Femur (tissue), 1 donor: ENCODE measurements at regions not wholly inside any gene's neighbourhood (a gene's known extent, or its start where the extent isn't known, plus 50 kb on each side); places are given as distances from the start of the nearest gene placed in this dataset.

Source experiments
- DNase-seq: peaks from one replicate; pipeline ENCODE4 v3.0.0-alpha.2; 2017

DNA sequence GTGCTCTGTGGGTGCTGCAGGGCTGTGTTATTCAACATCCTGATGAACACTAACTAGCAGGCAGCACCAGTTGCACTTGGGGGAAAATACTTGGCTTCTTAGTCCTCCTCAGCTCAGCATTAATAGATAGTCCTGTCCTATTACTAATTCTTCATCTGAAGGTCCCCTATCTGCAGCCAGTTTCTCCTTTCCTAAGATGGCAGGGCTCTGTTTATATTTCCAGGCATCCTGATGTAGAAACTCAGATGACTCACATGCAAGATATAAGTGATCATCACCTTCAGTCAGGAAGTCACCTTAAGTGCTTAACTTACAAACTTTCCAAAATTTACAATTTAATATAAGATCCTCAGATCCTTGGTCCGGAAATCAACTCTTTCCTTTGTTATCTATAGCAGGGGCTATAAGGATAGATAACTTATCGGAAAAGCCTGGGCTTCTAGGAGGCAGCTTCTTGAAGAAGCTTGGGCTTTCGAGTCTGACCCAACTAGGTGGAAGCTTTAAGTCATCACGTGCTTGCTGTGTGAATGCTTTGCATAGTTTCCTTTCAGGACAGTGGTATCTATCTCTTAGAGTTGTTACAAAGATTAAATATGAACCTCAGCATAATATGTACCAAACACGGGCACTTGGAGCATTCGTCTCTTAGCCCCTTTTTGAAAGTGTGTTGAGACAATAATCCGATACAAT, 181.0 kb upstream of the GRIP1 start:
- no peak for DNase-seq

DNA sequence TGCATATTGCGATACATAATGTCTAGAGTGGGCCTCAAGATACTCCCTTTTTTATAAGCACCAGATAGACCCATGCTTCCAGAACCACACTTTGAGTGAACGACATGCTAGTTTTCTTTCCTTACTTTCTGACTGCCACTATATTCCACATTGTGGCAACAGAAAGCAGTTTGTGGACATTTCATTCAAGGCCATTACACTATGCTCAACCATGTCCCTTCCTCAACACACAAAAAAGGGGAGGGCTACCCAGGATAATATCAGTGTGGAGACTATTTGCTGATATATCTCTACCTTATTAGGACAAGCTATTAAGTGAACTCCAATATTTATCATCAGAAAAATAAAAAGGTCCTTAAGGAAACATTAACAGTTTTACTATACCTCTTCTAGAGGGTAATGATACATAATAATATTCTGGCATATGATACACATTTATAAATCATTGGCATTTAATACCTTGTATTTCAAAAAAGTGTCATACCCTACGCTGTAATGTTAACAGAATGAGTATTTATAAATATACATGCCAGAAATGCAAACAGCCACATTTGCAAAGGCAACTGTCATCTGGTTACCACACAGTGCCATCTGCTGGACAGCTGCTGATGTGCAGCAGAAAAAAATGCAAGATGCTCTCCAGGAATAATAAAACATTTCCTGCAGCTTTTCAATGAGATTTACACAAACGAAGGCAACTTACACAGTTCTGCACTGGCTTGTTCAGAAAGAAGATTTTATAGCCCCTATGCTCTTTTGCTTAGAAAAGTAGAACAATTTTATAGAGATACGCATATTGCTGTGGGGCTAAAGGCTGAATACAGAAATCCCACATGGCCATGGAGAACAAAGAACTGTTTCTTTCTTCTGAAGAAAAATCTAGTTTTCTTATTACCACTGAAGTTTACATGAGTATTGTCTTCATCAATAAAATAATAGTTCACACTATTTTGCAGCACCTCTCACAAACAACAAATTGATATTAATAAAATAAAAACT, 182.2 kb upstream of the GRIP1 start:
- DNase-seq, result peak; percentile 81

DNA sequence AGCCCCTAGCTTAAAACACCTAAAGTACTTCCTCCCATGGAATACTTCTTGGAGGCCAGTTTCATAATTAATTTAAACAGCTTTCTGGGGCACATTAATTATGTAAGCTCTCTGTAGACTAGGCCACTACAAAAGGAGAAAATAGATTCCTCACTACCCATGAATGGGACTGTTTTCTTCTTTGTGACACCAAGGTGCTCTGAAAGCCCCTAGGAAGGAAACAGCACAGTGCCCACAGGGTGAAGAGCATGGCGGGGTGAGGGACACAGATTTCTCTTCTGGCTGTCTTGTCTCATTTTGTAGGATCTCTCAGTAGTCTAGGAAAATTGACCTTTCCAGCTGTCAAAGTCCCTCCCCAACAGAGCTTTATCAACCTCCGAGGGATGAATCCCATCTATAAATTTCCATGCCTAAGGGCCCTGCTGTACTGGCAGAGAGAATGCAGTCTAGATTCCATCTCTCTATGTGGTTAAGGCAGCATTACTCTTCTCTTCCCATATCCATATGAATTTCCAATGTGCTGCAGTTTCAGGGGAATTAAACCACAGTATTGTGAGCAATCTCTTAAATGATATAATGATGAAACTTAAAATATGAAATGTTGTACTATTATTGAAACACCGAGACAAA, 183.6 kb upstream of the GRIP1 start:
- DNase-seq, result no peak

DNA sequence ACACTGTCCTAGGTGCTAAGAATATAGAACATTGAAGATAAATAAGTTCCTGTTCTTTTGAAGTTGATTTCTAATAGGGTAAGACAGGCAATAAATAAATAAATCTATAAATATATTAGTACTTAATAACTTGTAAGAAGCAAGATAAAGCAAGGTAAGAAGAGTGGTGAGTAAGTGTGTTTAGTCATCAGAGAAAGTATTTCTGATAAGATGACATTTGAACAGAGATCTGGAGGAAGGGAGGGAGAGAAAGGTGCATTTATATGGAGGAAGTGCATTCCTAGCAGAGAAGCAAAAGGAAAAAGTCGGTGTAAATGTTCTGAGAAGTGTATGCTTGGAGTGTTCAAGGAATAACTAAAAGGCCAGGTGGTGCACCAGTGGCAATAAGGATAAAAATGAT, 184.4 kb upstream of the GRIP1 start:
- no peak for DNase-seq

DNA sequence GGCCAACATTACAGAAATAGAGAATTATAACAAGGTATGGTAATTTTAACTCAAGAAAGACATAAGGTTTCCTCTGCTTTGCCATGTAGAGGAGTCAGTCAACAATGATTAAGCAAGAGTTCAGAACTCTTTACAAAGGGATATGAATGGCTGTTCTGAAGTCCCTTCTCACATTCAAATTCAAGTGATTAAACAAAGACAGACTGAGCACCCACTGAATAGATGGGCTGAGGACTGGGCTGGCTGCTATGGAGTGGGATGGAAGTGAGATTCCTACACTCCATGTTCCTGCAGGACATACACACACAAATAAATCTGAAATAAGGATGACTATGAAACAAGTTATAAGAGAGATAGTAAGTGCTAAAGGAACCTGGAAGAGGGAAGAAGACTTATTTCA, 199.0 kb upstream of the GRIP1 start:
- DNase-seq, result no peak

DNA sequence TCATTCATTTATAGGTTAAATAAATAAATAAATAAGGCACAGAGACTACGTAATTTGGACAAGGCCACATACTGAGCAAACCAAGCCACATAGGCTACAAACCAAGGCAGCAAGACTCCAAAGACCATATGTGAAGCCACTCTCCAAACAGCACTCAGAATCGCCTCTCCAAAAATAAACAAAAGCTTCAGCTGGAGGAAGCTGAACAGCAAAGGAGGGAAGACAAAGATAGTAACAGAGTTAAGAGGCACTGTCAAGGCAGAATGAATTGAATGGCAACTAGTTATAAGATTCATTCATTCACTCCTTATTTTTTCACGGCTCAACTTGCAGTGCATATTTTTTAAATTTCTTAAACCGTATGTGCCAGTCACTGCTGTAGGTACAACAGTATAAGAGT, 200.5 kb upstream of the GRIP1 start:
- DNase-seq, result no peak

DNA sequence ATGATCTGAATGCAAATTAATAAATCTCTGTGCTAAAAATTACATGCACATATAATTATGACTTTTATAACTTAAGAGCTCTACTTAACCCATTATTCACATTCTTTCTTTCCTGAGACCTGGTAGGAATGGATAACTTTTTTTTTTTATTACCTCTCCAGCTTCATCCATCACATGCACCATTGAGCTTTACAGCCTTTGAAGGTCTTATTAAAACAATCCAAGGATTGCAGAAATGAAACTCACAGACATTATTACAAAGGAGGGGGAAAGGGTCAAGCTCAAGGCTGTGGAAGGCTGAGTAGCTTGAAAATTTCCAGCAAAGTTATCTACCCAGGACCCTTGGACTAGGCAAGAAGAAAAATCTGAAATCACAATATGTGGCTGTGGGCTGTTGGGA, 202.5 kb upstream of the GRIP1 start:
- DNase-seq, result no peak

DNA sequence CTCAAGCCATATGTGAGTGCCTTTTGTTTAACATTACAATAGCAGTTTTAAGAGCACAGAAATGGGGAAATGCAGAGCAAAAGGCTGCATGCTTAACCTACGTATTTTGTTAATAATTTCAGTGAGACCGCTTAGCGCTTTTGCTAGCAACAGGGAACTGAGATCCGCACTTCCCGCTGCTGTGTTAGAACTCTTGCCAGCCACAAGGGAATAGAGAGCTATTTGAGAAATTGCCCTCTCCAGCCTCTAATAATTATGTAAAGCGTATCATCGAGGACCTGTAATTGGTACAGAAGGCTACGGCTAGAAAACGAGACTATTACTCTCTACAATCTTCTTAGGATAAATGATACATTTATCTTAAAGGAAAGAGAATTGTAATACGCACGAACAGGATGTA, 205.2 kb upstream of the GRIP1 start:
- no peak for DNase-seq

DNA sequence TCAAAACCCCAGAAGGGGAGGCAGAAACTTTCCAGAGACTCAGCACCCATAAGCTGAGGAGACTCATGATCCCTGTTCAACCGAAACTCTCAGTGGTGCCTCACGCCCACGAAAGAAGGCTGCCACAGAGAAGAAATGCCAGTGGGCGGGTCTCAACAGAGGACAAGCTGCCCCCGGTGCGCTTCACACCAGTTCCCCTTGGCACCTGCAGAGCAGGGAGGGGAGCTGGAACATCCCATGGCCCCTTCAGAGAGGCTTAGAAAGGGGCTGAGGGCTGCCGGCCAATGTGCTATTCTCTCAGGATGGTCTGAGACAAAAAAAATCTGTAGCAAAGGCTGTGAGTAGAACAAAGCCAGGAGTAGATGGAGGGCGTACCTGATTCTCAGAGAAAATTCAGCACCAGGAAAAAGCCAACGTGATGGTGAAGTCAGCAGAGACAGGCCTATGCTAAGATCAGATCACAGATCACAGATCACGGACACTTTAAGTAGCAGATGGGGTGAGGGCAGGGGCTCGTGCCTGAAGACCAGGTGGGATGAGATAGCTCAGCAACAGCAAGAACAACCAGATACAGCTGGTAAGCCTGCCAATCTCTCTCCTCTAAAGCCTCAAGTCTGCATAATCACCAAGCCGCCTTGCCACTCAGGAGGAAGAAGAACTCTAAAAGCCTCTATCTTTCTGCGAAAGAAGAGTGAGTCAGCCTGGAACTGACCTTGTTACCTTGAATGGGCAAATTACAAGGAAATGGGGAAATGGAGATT, 206.4 kb upstream of the GRIP1 start:
- no peak for DNase-seq

DNA sequence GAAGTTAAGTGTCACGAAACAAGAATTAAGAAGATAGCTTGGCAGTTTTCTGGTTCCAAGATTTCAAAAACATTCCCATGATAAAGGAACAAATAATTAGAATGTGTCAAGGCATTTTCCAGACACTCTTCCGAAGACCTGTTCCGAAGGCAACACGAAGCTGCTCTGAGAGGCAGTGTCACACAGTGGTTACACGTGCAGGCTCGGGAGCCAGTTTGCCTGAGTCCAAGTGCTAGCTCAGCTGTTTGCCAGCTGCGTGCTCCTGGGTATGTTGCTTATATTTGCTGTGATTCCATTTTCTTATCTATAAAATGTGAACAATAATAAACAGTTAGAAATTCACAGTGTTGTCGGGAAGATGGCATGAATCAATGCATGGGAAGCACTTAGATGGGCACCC, 217.9 kb upstream of the GRIP1 start:
- DNase-seq, result no peak

DNA sequence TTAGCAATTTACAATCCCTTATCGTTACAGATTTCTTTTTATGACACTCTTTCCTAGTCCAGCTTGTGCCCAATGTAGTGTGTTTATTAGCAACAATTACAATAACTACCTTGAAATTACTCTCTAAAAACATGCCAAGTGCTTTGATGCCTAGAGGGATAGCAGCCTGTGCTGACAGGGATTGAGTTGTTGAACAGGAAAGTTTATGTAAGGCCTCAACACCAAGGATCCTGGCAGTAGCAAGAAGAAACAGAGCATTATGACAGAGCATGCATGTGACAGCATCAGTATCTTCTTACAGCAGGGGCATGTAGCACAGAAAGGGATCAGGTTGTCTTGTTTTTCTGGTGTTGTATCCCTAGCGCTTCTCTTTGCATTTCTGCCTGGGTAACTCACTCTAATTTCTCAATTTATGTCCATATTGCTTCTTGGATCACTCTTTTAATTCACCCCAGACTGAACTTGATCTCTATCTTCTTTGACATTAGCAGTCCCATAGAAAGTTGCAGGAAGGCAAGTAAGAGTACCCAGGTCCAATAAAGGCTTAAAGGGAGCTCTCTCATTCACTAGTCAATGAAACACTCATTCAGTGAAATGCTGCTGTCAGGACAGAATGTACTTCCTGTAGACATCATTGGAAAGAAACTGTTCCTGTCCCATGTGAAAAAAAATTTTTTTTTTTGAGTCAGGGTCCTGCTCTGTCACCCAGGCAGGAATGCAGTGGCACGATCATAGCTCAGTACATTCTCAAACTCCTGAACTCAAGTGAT, 220.0 kb upstream of the GRIP1 start:
- DNase-seq, result no peak

DNA sequence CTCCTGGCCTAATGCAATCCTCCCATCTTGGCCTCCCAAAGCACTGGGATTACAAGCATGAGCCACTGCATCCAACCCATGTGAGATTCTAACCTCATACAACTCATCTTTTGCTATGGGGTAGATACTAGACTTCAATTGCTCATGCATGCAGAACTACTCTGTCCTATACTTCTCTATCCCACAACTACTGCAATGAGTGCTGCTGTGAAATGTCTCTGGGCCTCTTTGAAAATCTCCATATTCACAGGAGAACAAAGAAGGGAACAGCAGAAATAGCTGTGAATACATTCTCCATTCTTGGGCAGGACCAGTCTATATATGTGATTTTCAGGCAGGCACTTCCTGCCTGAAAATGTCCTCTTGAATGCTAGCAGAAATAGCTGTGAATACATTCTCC, 220.7 kb upstream of the GRIP1 start:
- DNase-seq, result no peak

DNA sequence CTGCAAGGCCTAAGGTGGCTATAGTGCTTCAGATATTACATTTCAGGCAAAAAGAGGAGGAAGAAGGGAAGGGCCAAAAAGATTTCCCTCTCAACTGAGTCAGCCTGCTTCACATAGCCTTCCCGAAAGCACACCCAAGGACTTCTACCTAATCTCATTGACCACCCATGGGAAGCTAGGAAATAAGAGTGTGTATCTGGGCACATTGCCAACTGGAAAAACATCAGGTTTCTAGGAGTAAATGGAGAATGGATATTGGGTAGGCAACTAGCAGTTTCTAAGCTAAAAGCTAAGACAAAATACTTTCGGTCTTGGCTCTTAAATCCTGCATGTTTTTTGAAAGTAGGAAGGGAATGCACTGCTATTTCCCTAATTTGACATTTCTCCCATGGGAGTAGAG, 221.7 kb upstream of the GRIP1 start:
- no peak for DNase-seq

DNA sequence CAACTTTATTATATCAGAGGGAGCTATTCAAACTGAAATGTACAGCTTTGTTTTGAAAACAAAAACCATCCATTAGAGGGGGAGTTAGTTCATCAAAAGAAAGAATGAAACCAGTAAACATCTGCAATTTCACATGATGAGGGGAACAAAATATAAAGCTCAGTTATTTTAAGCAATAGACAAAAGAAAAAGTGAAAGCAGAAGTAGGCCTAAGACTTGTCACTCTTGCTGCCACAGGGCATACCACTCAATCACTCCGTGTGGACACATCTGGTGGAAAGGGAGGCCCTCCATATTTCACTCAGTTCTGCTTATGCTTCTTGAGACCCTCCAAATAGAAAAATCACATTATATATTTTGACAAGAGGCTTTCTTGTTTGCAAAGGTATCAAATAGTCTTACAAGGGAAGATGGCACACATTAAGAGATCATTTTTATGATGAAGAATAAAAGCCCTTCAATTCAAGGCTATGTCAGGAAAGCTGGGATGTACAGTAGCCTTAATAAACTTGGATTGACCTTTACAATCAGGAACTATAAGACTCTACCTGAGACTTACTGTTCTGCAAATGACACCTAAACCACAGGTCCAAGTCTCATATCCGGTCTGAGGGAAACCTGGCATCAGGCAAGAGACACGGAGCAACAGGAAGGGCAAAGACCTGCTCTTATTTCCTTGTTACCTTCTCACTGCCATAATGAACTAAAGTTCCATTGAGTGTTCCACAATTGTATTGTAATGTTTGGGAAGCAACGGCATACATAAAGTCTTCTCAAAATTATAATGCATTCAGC, 222.5 kb upstream of the GRIP1 start:
- no peak for DNase-seq

DNA sequence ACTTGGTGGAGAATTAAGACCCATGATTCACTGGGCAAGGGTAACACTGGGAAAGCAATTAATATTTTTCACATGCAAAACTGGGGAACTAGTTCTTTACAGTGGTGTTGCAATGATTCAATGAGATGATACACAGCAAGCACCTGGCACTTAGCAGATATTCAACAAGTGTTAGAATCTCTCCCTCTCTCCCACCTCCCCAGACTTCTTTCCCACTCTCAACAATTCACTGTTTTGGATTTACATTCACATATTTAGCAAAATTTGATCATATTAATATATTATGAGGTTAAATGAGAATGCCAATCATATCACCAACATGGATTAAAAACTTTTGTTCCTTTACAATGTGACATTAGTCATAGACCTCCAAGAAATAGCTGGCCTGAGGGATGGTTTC, 223.1 kb upstream of the GRIP1 start:
- DNase-seq, result no peak

DNA sequence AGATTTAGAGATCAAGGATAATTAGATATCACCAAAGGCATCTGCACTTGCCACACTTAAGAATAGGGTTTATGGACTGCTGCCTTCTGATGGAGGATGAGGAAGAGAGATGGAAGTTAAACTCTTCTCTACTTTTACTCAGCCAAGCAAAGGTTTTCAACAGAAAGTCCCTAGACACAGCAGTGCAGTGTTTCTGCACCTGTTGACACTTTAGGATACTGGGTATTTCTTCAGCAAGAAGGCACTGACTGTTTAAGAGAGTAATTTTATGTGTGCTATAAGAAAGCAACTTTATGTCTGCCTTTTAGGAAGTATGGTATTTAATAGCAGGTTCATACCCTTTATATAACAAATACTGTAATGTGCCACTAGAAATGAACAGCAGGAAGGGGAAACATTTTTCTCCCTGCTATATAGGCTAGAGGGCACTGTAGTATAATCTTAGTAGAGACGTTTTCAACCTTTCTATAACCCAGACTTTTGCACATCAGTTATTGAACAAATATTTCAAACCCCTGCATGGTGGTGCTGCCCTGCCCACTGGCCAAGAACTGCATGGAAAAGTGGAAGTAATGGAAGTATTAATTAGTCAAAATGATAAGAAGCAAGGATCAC, 225.0 kb upstream of the GRIP1 start:
- no peak for DNase-seq

DNA sequence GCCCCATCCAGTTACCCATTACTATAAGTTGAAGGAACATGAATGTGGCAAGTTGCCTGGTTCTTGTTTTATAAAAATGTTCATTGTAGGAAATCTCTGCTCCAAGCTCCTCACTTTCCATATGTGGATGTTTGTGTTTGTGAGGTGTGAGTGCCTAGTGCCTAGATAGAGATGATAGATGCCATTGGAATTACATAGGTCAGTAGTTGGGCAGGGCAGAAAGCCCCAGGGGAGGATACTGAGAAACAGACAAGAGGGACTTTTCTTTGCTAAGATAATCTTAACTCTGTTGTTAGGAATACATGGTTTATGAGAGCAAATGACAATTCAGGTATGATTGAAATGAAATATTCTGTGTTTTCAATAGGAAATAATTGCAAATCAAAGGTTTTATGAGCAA, 226.3 kb upstream of the GRIP1 start:
- DNase-seq, result no peak

DNA sequence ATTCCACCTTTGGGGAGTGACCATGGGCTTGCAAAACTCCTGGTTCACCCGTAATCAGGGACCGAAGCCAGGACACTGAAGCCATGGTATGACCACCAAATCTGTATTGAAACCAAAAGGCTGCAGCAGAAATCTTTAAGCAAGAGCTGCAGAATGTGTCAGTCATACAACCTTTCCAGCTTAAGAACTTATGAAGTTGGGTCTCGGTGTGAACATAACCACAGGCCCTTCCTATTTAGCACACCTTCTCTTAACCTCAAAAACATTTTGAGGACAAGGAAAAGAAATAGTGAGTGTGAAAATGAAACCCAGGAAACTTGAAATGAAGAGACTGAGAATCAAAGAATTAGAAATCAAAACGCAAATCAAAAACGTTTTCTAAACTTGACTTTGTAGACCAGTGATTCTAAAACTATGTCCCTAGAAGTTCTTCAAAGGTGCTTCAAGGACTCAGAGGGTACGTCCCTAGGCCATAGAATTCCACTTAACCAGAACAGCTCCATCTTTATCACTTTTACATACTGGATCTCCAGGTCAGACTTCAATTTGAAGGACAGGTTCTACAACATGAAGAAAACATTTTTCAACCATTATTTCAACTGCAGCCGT, 231.6 kb upstream of the GRIP1 start:
- DNase-seq, result no peak

DNA sequence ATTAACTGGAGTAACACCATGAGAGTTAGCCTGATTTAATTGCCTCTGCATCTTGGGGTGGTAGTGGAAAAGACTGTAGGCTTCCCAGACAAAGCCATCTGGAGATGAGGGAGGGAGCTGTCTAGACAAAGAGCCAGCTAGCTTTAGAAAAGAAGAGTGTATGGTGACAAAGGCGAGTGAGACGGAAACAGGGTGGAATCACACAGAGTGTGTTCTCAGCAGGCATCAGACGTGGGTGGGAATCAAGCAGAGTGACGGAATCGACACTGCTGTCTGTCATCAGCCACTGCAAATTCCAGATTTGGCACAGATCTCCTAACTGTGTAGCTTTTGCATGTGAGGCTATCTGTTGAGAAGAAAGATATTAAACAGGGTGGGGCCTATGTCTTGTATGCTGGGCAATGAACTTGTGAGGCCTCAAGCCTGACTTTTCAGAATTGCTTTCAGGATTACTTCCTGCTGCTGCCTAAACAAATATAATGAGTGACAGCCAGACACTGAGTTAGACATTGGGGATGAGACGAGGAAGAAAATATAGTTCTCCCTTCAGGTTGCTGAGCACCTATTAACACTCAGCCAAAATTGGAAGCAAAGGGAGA, 236.5 kb upstream of the GRIP1 start:
- no peak for DNase-seq

DNA sequence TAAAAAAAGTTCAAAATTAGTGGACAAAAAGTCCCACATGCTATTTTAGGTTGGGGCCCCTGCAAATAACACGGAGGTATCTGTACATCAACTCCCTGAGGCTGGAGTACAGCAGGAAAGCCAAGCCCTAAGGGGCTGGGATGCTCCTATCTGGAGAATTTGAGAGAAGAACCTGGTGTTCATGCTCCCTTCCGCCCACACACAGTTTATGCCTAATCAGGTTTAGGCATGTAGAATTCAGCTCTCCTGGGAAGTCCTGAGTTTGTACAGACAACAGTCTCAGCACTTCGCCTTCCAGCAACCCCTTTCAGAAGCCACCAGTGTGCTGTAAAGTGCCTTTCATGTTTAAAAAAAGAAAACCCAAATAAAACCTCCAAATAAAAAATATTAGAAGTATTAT, 237.3 kb upstream of the GRIP1 start:
- no peak for DNase-seq
